HG03521 (cell line): ENCODE measurements at regions not wholly inside any gene's neighbourhood (a gene's known extent, or its start where the extent isn't known, plus 50 kb on each side); places are given as distances from the start of the nearest gene placed in this dataset.

Experiments used
- ATAC-seq: cut with Tn5 transposase; IDR thresholded peaks from one replicate; pipeline ENCODE4 v1.9.1; 2021; ENCODE audit warnings: mild to moderate bottlenecking, moderate library complexity; ENCODE audit not compliant: unreplicated experiment

GRCh38 chr10:21269289-21269688, 256.2 kb downstream of the SKIDA1 start:
- no peak for ATAC-seq

GRCh38 chr10:21265622-21266021, 259.9 kb downstream of the SKIDA1 start:
- no peak for ATAC-seq

GRCh38 chr10:21264271-21264670, 261.2 kb downstream of the SKIDA1 start:
- ATAC-seq, result no peak

GRCh38 chr10:21263839-21264238, 261.6 kb downstream of the SKIDA1 start:
- no peak for ATAC-seq

GRCh38 chr10:21263263-21263803, 262.1 kb downstream of the SKIDA1 start:
- no peak for ATAC-seq

- no peak for ATAC-seq
Measured at GRCh38 chr10:21261842-21262294, 263.6 kb downstream of the SKIDA1 start.

- no peak for ATAC-seq
Measured at GRCh38 chr10:21260506-21261149, 264.9 kb downstream of the SKIDA1 start.

GRCh38 chr10:21260066-21260465, 265.4 kb downstream of the SKIDA1 start:
- ATAC-seq, result no peak

GRCh38 chr10:21257919-21258318, 267.6 kb downstream of the SKIDA1 start:
- ATAC-seq, result no peak

- ATAC-seq, result no peak
Measured at GRCh38 chr10:21257191-21257590, 268.3 kb downstream of the SKIDA1 start.

GRCh38 chr10:21249435-21249834, 276.0 kb downstream of the SKIDA1 start:
- ATAC-seq, result no peak

- ATAC-seq, result no peak
Measured at GRCh38 chr10:21247592-21247991, 277.9 kb downstream of the SKIDA1 start.

GRCh38 chr10:21246178-21246577, 279.3 kb downstream of the SKIDA1 start:
- ATAC-seq, result no peak

GRCh38 chr10:21243748-21244257, 281.7 kb downstream of the SKIDA1 start:
- no peak for ATAC-seq

- no peak for ATAC-seq
Measured at GRCh38 chr10:21242915-21243314, 282.6 kb downstream of the SKIDA1 start.

GRCh38 chr10:21238717-21239116, 286.8 kb downstream of the SKIDA1 start:
- no peak for ATAC-seq

GRCh38 chr10:21238044-21238443, 287.4 kb downstream of the SKIDA1 start:
- no peak for ATAC-seq

- no peak for ATAC-seq
Measured at GRCh38 chr10:21234761-21235160, 290.7 kb downstream of the SKIDA1 start.

GRCh38 chr10:21230219-21230618, 295.3 kb downstream of the SKIDA1 start:
- ATAC-seq, result no peak

GRCh38 chr10:21217748-21218367, 307.6 kb downstream of the SKIDA1 start:
- no peak for ATAC-seq

GRCh38 chr10:21217107-21217506, 308.4 kb downstream of the SKIDA1 start:
- ATAC-seq, result no peak

GRCh38 chr10:21214329-21214728, 311.2 kb downstream of the SKIDA1 start:
- ATAC-seq, result no peak
